HG02798 (cell line): ENCODE measurements at regions not wholly inside any gene's neighbourhood (a gene's known extent, or its start where the extent isn't known, plus 50 kb on each side); places are given as distances from the start of the nearest gene placed in this dataset.

ENCODE experiments used
- ATAC-seq: cut with Tn5 transposase; IDR thresholded peaks from one replicate; pipeline ENCODE4 v1.9.1; 2021; ENCODE audit warnings: mild to moderate bottlenecking; ENCODE audit not compliant: unreplicated experiment, poor library complexity

DNA sequence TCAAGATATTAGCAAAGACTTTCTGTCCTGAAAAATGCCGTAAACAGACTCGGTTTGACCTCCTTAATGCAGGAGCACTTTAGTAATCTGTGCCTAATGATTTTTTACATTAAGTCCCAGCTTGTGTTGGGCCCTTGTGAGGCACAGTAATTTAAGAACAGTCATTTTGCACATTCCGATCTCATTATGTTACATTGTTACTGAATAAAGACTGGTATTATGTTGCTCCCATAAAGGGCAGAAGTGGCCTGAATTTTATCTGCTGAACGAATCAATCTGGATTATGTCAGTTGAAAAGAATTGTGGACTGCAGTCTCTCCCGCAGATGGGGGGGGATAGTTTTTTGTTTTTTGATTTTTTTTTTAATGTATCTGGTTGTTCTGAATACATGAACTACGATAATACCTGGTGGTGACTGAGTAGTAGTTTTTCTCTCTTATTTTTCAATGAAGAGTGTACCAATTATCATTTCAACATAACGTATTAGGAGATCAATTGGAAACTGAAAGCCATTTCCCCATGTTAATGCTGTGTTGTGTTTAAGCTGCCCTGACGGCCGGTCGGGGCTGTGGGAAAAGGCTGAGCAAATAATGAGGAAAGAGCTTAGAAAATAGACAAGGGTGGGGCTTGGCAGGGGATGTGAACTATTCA is 290.2 kb downstream of the ZNF536 start:
- ATAC-seq, result no peak

DNA sequence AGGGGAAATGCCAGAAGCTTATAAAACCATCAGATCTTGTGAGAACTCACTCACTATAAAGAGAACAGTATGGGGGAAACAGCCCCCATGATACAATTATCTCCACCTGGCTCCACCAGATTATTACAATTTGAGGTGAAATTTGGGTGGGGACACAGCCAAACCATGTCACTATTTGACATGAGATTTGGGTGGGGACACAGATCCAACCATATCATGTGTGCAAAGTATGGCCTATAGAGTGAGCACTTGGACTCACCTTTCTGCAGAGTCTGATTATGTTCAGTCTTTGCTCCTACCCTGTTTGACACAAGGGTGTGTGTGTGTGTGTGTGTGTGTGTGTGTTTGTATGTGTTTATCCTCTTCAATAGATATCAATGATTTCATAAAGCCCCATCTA is 287.5 kb downstream of the ZNF536 start:
- ATAC-seq, result no peak

DNA sequence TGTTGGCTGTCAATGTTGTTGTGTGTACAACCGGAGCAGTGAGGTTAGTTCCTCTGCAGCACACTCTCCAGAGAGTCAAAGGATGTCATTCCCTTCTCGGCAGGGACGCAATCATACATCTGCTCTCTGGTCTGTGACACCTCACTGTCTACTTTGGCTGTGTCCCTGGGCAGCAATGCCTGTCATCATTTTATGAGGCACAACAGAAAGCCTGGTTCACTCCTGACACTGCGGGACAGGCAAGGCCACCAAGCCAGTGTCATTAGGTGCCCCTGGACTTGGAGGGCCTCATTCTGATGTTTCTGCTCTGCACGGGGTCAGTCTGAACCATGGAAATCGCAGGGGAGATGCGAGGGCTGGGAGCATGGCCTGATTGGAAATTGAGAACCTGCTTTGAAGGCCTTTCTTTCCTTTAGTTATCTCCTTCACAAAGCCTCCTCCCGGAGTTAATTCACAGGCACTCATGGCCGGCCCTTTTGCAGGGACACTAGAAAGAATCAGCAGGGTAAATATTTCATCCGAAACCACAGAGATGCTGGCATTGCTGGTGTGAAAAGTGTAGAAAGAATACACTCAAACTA is 284.4 kb downstream of the ZNF536 start:
- ATAC-seq, result no peak

DNA sequence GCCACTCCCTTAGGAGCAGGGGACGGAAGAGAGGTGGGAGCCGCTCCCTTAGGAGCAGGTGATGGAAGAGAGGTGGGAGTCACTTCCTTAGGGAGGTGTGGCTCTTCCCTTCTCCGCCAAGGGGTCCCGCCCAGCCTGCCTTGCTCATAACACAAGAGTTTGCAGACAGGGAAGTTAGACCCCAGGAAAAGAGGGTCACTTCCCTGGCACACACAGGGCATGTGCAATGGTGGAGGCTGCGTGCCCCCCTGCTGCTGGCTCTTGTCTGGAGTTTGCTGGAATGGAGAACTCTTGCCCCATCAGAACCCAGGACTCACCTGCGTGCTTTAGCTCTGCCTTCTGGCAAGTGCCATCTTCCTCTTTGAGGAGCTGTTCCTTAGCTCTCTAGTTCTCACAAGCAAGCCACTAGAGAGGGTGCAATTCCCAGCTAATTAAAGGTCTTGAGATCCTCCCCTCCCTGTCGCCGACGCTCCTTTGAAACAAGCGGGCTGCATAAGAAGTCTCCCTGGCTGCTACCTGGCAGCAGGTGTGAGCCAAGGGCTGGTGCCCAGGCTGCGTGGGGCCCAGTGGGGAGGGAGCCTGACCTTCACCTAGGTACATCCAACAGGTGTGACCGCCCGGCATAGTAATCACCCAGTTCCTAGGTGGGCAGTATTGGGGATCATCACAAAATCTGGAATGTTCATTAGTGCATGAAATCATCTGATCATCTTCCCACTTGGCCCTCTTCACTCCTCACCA is 281.6 kb downstream of the ZNF536 start:
- ATAC-seq, result no peak

DNA sequence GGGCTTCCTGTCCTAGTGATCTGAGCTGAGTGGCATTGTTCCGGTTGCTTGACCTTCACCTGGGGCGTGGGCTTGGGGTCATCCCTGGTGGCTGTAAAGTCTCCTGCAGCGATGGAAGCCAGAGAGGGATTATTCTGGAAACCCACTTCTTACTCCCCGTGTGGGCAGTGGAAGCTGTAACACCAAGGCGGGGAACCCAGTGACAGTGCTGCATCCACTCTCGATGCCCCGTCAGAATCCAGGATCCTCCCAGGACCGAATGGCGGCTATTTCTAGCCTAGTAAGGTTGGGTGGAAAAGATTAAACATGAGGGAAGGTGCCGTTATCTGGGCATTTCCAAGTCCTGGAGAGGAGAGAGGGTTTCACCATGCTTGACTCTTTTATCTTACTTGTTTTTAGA is 280.6 kb downstream of the ZNF536 start:
- ATAC-seq, result no peak

DNA sequence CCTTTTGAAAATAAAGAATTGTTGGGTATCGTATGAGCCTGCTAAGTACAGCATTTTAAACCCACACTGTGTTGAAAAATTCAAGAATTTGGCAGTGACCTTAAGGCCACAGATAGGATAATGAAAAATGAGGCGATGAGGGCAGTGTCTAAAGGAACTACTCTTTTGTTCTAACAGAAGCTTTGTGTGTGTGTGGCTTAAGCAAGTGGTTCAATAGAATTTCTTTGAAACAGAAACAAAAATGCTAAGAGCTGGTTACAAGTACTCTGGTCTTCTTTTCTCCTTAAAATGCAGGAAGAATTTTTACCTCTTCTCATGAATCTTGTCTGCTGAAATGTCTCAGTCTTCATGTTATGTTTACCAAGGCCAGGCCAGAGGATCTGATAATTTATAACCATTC is 279.5 kb downstream of the ZNF536 start:
- ATAC-seq, result no peak

DNA sequence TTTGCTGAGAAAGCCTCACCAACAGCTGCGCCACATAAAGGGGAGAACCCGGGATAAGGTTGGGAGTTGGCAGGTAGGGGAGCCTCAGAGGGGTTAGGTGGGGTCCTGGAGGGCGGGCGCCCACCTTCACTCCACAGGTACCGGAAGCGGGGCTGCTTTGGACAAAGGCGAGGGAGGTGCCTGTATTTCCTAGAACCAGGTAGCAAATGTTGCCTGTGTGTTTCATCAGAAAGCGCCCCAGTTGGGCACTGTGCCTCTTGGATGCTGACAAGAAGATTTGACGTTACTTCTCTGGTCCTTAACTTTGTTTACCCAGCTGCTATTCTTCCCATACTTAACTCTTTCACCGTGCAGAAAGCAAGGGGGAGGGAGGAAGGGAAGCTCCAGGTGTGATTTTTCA is 278.9 kb downstream of the ZNF536 start:
- ATAC-seq, result no peak

DNA sequence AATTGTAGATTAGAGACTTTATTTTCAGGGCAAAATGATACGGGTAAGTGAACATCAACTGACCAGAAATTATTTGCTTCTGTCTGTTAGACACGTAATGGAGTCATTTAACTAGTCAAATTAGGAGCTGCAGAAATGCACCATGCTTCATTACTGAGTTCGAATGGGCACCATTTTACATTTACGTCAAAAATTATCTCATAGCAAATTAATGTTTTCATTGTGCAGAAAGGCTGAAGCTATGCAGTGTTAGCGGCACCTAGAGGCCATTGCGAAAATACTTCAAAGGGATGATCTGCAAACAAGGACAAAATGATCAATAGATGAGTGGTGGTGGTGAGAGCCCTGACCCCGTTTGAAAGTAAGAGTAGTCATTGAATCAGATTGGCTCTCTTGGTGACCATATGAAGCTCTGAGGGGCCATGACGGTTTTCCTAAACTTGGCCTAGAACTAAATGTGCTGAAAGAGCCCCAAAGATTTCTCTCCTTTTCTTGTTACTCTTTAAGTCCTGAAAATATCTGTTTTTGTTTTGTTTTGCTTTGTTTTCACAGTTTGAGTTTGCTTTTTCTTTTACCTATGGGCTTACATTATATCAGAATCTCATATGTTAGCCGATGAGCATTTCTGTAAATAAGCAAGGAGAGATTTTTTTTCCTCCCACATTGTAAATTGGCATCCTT is 277.9 kb downstream of the ZNF536 start:
- no peak for ATAC-seq

DNA sequence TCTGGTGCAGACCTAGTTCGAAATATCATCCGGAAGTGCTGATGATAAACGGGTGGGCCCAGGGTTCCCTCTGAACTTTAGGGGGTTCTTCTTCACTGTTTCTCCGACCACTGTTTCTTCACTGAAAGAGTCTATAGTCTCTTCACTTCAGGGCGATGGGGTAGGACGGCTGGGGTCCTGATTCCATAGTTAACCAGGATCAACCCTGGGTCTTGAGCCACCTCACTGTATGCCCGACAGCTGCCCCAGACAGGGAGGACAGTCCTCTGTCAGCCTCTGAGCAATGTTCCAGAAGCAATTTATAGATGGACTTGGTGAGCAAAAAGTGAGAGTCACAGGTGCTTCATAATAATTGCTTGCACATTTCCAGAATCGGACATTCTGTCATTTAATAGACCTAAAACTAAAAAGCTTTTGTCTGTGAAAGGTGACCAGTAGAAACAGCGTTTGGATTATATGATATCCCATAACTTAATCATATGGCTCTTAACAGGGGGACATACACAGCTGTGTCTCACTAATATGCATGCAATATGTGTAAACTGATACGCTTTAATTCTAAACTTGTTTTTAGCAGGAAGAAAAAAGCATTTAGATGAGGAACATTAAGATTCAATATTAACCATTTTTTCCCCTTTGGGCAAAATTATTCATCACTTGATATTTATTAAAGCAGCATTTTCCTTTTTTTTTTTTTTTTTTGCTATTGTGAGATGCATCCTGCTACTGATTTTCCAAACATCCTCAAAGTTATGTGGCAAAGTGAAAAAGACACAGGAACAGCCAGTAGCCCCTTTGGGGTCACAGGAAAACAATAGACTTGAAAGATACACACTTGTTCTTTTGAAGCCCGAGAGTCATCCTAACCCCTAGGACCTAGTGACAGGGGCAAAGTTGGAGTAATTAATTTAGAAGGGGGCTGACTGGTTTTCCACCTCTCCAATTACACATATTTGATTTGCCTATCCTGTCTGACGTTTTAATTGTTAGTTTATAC is 277.0 kb downstream of the ZNF536 start:
- no peak for ATAC-seq

DNA sequence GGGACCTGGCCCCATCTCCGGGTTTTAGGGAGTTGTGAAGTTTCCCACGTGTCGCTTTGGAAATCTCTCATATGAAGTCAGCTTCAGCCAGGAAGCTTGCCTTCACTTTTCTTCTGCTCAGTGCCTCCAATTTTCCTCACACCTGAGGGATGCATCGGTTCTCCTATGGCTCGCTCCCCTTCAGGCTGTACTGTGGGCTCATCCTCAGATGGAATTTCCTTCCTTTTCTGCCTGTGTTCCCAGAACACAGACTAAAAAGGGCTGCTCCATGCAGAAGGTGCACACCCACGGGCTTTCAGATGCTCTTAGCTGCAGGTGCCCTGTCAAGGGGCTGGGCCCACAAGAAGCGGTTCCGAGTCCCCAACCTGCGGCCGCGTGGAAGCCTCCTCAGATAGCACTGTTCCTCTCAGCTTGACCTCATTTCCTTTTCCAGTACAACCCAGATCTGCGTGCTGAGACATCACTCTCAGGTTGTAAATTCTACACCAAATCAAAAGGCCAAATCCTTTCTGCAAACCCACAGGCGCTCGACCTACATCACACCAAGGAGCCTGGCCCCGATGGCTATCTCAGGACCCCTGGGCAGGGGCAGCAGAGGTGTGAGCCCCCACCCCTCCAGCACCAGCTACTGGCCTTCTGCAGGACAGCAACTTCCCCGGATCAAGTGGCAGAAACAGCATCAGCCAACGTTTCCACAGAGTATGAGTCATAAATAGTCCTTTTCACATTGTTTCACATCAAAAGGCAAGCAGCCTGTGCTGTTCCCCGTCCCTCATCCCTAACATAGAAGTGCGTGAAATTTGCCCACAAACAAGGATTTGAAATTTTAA is 275.9 kb downstream of the ZNF536 start:
- no peak for ATAC-seq

DNA sequence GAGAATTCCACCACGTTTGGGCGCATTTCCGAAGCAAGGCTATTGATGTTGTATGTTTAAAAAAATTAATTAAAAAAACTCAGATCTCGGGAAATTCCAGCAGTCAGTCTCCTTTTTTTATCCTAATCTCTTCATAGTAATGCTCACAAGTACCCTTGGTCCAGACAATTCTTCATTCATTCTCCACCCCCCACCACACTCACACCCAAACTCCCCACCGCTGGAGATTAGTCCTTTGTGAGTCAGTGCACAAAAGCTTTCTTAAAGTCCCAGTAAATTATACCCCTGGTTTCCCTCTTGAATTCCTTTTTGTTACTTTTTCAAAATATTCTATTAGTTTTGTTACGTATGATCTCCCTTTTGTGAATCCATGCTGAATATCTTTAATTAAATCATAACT is 274.6 kb downstream of the ZNF536 start:
- no peak for ATAC-seq

DNA sequence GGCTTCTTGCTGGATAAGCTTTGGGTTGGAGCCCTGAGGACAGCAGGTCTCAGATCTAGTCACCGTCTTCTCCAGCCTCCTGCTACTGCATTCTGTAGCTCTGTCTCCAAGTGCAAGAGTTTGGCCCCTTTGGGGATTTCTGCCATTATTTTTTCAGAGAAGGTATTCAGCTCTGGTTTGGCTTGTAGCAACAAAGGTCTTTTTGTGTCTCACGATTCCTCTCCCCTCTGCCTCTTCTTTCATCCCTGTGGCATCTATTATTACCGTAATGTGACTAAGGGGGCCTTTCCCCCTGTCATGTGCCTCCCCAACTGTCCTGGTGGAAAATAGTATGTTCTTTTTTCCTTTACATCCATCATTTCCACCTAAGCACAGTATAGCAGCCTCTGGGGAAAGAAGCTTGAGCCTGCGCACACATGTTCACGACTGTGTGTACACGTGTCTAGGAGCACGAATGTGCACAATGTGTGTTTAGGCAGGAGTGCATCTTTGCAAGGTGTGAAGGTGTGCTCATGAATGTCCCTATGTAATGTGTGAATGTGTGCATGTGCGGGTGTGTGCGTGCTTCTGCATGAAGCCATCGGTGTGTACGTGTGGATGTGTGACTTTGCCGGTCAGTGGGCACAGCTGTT is 273.9 kb downstream of the ZNF536 start:
- ATAC-seq, result no peak

DNA sequence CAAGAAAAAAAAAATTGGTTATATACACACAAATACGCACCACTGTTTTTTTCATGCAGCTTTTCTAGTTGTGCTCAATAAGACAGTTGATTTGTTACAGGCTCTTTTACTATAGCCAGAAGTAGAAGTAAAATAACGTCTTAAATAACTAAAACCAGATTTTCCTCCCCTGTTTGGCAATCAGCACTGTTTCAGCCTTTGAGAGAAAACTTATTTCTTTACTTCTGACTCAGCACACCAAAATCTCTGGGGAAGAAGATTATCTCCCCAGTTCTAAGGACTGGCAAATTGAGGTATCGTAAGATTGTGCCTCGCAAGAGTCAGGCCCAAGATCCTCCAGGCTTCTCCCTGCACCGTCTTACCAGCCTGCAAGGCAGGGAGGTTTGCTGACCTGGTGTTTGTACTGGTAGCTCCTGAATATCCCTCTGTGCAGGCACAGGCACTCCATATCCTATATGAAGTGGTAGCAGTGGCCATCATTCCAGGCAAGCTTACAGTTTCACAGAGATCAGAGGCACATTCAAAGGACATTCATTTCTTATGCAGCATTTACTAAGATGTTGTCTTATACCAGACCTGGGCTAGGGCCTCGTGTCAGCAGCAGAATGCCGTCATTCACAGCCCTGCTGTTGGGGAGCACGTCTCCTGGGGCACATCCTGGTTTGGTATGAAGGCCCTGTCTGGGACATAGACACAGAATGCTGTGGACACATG is 268.2 kb downstream of the ZNF536 start:
- no peak for ATAC-seq

DNA sequence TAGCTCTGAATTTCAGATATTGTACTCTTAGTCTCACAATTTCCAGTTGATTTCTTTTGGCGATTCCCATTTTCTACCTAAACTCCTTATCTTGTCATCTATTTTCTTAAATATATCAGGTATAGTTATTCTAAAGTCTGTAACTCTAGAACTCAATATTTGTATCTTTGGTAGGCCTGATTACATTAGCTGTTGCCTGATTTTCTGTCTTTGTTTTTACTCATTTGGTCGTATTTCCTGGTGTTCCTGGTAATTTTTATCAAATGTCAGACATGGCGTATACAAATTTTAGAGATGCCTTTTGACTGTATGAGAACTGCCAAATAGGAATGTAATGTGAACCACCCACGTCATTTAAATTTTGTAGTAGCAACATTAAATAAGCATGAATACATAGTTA is 266.7 kb downstream of the ZNF536 start:
- no peak for ATAC-seq

DNA sequence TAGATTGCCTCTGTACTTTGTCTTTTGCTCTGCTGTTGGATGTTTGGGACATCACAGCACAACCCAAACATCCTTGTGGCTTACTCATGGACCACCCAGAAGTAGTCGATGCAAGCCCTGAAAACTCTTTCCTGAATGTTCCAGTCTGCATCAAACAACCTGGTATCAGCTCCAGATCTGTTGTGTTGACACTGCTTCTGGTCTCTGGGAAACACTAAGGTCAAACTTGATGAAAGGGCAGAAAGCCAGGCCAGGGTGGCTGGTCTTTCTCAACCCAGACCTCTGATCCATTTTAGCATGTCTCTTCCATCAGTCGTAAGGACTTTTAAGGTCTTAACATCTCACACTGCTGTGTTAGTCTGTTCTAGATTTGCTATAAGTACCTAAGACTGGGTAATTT is 265.7 kb downstream of the ZNF536 start:
- no peak for ATAC-seq

DNA sequence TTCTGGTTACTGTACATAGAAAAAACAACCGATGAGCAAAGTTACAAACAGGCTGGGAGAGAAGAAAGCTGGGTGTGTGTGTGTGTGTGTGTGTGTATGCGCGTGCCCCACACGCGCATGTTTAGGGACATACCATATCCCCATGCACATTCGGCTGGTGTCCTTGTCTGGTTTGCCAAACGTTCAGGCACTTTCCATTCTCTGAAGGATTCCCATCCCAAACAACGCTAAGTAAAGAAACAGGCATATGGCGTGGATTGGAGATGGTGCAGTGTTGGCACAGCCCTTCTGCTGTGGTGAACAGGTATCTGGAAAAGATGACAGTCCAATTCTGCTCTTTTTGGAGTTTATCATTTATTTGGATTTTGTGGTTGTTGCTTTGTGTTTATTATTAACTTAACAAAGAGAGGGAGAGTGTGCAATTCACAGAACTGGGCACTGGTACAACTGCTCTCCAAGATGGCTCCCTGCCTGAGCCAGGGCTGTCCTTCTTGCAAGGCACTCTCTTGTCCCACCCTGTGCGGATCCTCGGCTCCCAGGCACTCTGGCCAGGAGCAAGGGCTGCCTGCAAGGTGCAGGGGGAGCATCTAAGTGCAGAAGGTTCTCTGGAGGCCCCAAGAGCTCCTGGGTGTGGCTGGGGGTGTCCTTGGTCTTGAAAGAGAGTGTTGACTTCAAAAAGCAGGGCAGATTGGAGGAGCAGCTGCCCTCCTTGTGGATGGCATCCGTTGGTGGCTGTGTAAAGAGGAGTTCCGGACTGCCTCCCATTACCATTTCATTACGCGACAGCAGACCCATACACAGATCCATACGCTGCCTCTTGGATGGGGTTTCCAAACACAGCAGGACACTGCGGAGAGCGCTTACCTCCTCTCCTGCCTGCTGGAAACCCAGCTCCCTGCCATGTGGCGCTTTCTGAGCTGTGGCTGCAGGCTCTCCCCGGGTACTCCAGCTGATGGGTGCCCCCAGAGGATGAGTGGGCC is 263.1 kb downstream of the ZNF536 start:
- no peak for ATAC-seq
